GM12878 (cell line): ENCODE measurements at regions not wholly inside any gene's neighbourhood (a gene's known extent, or its start where the extent isn't known, plus 50 kb on each side); places are given as distances from the start of the nearest gene placed in this dataset.

ENCODE experiments used
- ATAC-seq: fragments of 200-7000 bp; cut with Tn5 transposase; 3 replicates; pipeline ENCODE4 v1.9.1; 2020; ENCODE audit warnings: mild to moderate bottlenecking, moderate library complexity
- BruUV-seq: library from RNA; stranded (reverse); fragments of 400-500 nt; replicated peaks from 2 replicates; lab custom pipeline; 2021; lab: Mats Ljungman, UMichigan
- CTCF ChIA-PET: fragments of 300-600 bp; sonication (Branson Sonifier 250); formaldehyde crosslinking; extraction: SDS; loops from one replicate; lab custom pipeline; 2021; ENCODE audit warnings: inconsistent platforms; lab: Yijun Ruan, JAX
- POLR2A ChIA-PET: fragments of 350-600 bp; formaldehyde crosslinking; extraction: SDS; loops from one replicate; lab custom pipeline; 2021; ENCODE audit warnings: inconsistent platforms; lab: Charles Lee
- RAD21 ChIA-PET: fragments of 300-600 bp; sonication (Branson Sonifier 250); formaldehyde crosslinking; loops from one replicate; lab custom pipeline; 2023; ENCODE audit warnings: antibody characterized with exemption; ENCODE audit not compliant: unreplicated experiment; lab: Charles Lee
- SMC1A ChIA-PET: fragments of 300-600 bp; sonication (Branson Sonifier 250); formaldehyde crosslinking; loops from one replicate; lab custom pipeline; 2023; ENCODE audit not compliant: unreplicated experiment, uncharacterized antibody; lab: Charles Lee
- DNase-seq: peaks from one replicate; pipeline ENCODE4 v3.0.0-alpha.2; 2011; ENCODE audit warnings: low read depth, low spot score
- FAIRE-seq: peaks from 3 replicates; lab custom pipeline; 2011; peaks lifted over from hg19 to GRCh38; lab: Jason Lieb, UNC
- H2AFZ ChIP-seq: 2 replicates; pipeline ENCODE4 v1.6.0; 2011; ENCODE audit warnings: low read depth, low read length, control low read depth; ENCODE audit not compliant: control insufficient read depth
- H3K27ac ChIP-seq: 2 replicates; pipeline ENCODE4 v1.5.1; 2011; ENCODE audit warnings: control low read depth; ENCODE audit not compliant: control insufficient read depth, insufficient read depth
- H3K27me3 ChIP-seq, 2 experiments: replicated peaks in 1 of 2; 2 replicates each; pipeline versions ENCODE4 v1.6.0 to v1.6.1; 2011; ENCODE audit warnings: low read length in 1 of 2; ENCODE audit not compliant: control insufficient read depth in 2 of 2, insufficient read depth in 2 of 2
- H3K36me3 ChIP-seq, 2 experiments: 2 replicates each; pipeline ENCODE4 v1.5.1; 2011; ENCODE audit warnings: low read length in 1 of 2; ENCODE audit not compliant: control insufficient read depth in 2 of 2, insufficient read depth in 2 of 2
- H3K4me1 ChIP-seq: 2 replicates; pipeline ENCODE4 v1.6.1; 2011; ENCODE audit warnings: mild to moderate bottlenecking, low read length, moderate library complexity, mixed read lengths; ENCODE audit not compliant: control insufficient read depth, insufficient read depth
- H3K4me2 ChIP-seq: 2 replicates; pipeline ENCODE4 v1.6.0; 2011; ENCODE audit warnings: control low read depth; ENCODE audit not compliant: control insufficient read depth, insufficient read depth
- H3K4me3 ChIP-seq: fragments of 200-600 bp; sonication (generic); 2 replicates; pipeline ENCODE4 v1.5.1; 2016
- H3K79me2 ChIP-seq: 2 replicates; pipeline ENCODE4 v1.6.0; 2011; ENCODE audit warnings: low read length; ENCODE audit not compliant: control insufficient read depth, insufficient read depth
- H3K9ac ChIP-seq: 2 replicates; pipeline ENCODE4 v1.8.0; 2011; ENCODE audit warnings: low read length, control low read depth, mixed read lengths; ENCODE audit not compliant: control insufficient read depth, insufficient read depth
- H3K9me3 ChIP-seq: replicated peaks from 3 replicates; pipeline ENCODE4 v1.5.1; 2011; ENCODE audit warnings: mild to moderate bottlenecking, low read length; ENCODE audit not compliant: control insufficient read depth, insufficient read depth
- H4K20me1 ChIP-seq: 2 replicates; pipeline ENCODE4 v1.6.0; 2011; ENCODE audit not compliant: control insufficient read depth, insufficient read depth
- BHLHE40 ChIP-seq, 2 experiments: fragments of 450-650 bp in 1 of 2; IDR thresholded peaks; 2 replicates each; pipeline ENCODE4 v1.6.1; 2011 to 2017; ENCODE audit warnings: low read depth in 2 of 2, borderline replicate concordance in 1 of 2, improper control_type of control experiment in 1 of 2, low read length in 1 of 2, mild to moderate bottlenecking in 1 of 2
- CHD1 ChIP-seq: IDR thresholded peaks from 2 replicates; pipeline ENCODE4 v1.6.1; 2012; ENCODE audit warnings: low read depth, low read length, improper control_type of control experiment
- FOXK2 ChIP-seq: fragments of 450-650 bp; IDR thresholded peaks from 2 replicates; pipeline ENCODE4 v1.6.1; 2017; ENCODE audit warnings: mild to moderate bottlenecking, moderate library complexity
- HDGF ChIP-seq: fragments of 450-650 bp; IDR thresholded peaks from 2 replicates; pipeline ENCODE4 v1.6.1; 2016; ENCODE audit warnings: antibody characterized with exemption
- IKZF2 ChIP-seq, 2 experiments: fragments of 450-650 bp; IDR thresholded peaks; 2 replicates each; pipeline ENCODE4 v1.6.1; 2017; ENCODE audit warnings: mild to moderate bottlenecking in 2 of 2, moderate library complexity in 2 of 2
- MEF2A ChIP-seq: IDR thresholded peaks from 2 replicates; pipeline ENCODE4 v1.6.1; 2011; ENCODE audit warnings: low read depth, mild to moderate bottlenecking, low read length, moderate library complexity; ENCODE audit not compliant: insufficient read depth
- MTA3 ChIP-seq: IDR thresholded peaks from 2 replicates; pipeline ENCODE4 v1.6.1; 2012; ENCODE audit warnings: low read length, inconsistent platforms, borderline replicate concordance
- MXI1 ChIP-seq: fragments of 150-350 bp; IDR thresholded peaks from 2 replicates; pipeline ENCODE4 v1.6.1; 2011; ENCODE audit warnings: low read depth, mild to moderate bottlenecking, inconsistent platforms, low read length, improper control_type of control experiment
- PAX5 ChIP-seq: IDR thresholded peaks from 2 replicates; pipeline ENCODE4 v1.6.1; 2011; ENCODE audit warnings: low read depth, low read length, borderline replicate concordance
- SP1 ChIP-seq: IDR thresholded peaks from one replicate; pipeline ENCODE4 v1.6.1; 2011; ENCODE audit warnings: low read depth, low read length
- SPI1 ChIP-seq: IDR thresholded peaks from 2 replicates; pipeline ENCODE4 v1.6.1; 2011; ENCODE audit warnings: low read depth, mild to moderate bottlenecking, low read length, moderate library complexity, borderline replicate concordance; ENCODE audit not compliant: insufficient read depth
- STAT1 ChIP-seq: fragments of 450-650 bp; conservative IDR thresholded peaks from 2 replicates; pipeline ENCODE4 v1.6.1; 2014; ENCODE audit warnings: antibody characterized with exemption, mild to moderate bottlenecking
- ZNF207 ChIP-seq: fragments of 450-650 bp; IDR thresholded peaks from 2 replicates; pipeline ENCODE4 v1.6.1; 2014; ENCODE audit warnings: antibody characterized with exemption, mild to moderate bottlenecking, borderline replicate concordance
- ZNF274 ChIP-seq: IDR thresholded peaks from one replicate; pipeline ENCODE4 v1.8.0; 2011; ENCODE audit not compliant: insufficient read length, insufficient read depth
- ZNF622 ChIP-seq: fragments of 450-650 bp; IDR thresholded peaks from 2 replicates; pipeline ENCODE4 v1.6.1; 2017; ENCODE audit warnings: mild to moderate bottlenecking, inconsistent platforms
- ZNF687 ChIP-seq: fragments of 450-650 bp; IDR thresholded peaks from 2 replicates; pipeline ENCODE4 v1.6.1; 2017; ENCODE audit warnings: mild to moderate bottlenecking, moderate library complexity
- WGBS: methylation state at CpG from one replicate; pipeline ENCODE4 v1.1.6; 2016; ENCODE audit warnings: low lambda C conversion rate; ENCODE audit not compliant: insufficient replicate concordance, insufficient coverage; ENCODE audit errors: missing lambda C conversion rate; 5-methylcytosine and 5-hydroxymethylcytosine counted together
- in situ Hi-C: fragments of 300-500 bp; cut with MboI; formaldehyde crosslinking; loops from 9 replicates; pipeline ENCODE4 v1.14.3; 2018; ENCODE audit warnings: mixed read lengths
- intact Hi-C: fragments of 100-400 bp; cut with micrococcal nuclease; formaldehyde crosslinking; loops from one replicate; pipeline ENCODE4 v1.14.2; 2022; ENCODE audit not compliant: unreplicated experiment

DNA sequence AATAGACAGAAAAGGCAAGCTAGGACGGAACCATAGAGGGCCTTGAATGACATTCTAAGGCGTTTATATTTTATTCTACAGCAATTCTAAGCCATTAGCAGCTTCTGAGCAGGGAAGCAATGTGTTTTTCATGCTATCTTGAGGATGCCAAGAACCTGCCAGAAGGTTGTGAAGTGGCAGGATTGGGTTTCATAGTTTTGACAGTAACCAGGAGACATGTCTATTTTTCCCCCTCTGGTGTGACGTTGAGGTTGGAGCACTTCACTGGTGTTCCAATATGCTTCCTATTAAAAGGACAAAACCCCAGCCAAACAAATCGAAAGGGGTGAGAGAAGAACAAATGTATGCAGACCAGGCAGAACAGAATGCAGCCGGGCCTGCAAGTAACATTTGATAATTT lies 148.2 kb downstream of the SPATA19 start:
- Histone ChIP-seq H4K20me1 (no peaks in the 10 kb centered on the region), H2AFZ (no peak overlapping the region), H3K79me2 (no peaks in the 10 kb centered on the region), H3K27ac (no peak overlapping the region), H3K9ac (no peak overlapping the region), H3K4me1 (no peaks in the 10 kb centered on the region), H3K4me2 (no peak overlapping the region), H3K9me3 (no peaks in the 10 kb centered on the region), H3K27me3 (no peaks in the 10 kb centered on the region; a peak in 1 of 4 replicates), H3K4me3 (no peak overlapping the region), H3K36me3 (no peaks in the 10 kb centered on the region)
- FAIRE-seq (no peak), ATAC-seq (no peak), DNase-seq (no peak)
- TF ChIP-seq IKZF2 (IDR thresholded peaks at IDR 0.05) (no peak), ZNF622 (no peak), MXI1 (no peak), BHLHE40 (IDR thresholded peaks at IDR 0.05; ENCODE audit: borderline replicate concordance in 1 of 2, low read depth in 2 of 2, low read length in 1 of 2) (no peak), MTA3 (no peak), PAX5 (no peak), SPI1 (no peak), FOXK2 (no peak), HDGF (no peak), ZNF207 (no peak), CHD1 (no peak), ZNF274 (no peak), SP1 (no peak), ZNF687 (no peak), STAT1 (no peak), MEF2A (no peak)
- ChIA-PET RAD21 (no interaction called here), SMC1A (no interaction called here), CTCF (no interaction called here), POLR2A (no interaction called here)
- intact Hi-C loops = no loop called here
- in situ Hi-C loops = no loop called here
- no TSS peak for BruUV-seq
- 1% methylated on average over 5 of the region's 5 CpGs for WGBS
